ENCODE measurements at regions not wholly inside any gene's neighbourhood (a gene's known extent, or its start where the extent isn't known, plus 50 kb on each side); places are given as distances from the start of the nearest gene placed in this dataset.
A peak's percentile ranks its signal among the peaks of the same experiment; 100 is the strongest.

- no peak for DNase-seq
- no peak for ATAC-seq
- no peak overlapping the region for H3K4me3 ChIP-seq
- no peaks in the 10 kb centered on the region for H3K36me3 ChIP-seq (ENCODE audit: low read depth)
- H3K9me3 ChIP-seq = peaks cover 7% of the 10 kb centered on the region
- no peaks in the 10 kb centered on the region for H3K4me1 ChIP-seq (ENCODE audit: low read depth)
- no peak for TF ChIP-seq CTCF (IDR thresholded peaks at IDR 0.05)
- intact Hi-C loops (cut with DNase I, micrococcal nuclease) = no loop called here
Observed at GRCh38 chr18:78138983-78139496, 840.6 kb upstream of the SALL3 start.

- Histone ChIP-seq H3K9me3 (peaks cover 7% of the 10 kb centered on the region), H3K4me3 (no peak overlapping the region), H3K36me3 (ENCODE audit: low read depth) (no peaks in the 10 kb centered on the region), H3K4me1 (ENCODE audit: low read depth) (no peaks in the 10 kb centered on the region)
- intact Hi-C loops (cut with DNase I, micrococcal nuclease) = no loop called here
- no peak for DNase-seq
- ATAC-seq = no peak
- no peak for TF ChIP-seq CTCF (IDR thresholded peaks at IDR 0.05)
Observed at GRCh38 chr18:78140294-78140693, 839.3 kb upstream of the SALL3 start.

- ATAC-seq = peak; percentile 39
- no peak for TF ChIP-seq CTCF (IDR thresholded peaks at IDR 0.05)
- Histone ChIP-seq H3K4me3 (no peak overlapping the region), H3K9me3 (peaks cover 7% of the 10 kb centered on the region), H3K4me1 (ENCODE audit: low read depth) (no peaks in the 10 kb centered on the region), H3K36me3 (ENCODE audit: low read depth) (no peaks in the 10 kb centered on the region)
- DNase-seq = no peak
- intact Hi-C loops (cut with DNase I, micrococcal nuclease) = no loop called here
Observed at GRCh38 chr18:78144669-78145068, 834.9 kb upstream of the SALL3 start.

- intact Hi-C loops (cut with DNase I, micrococcal nuclease) = no loop called here
- H3K4me1 ChIP-seq (ENCODE audit: low read depth) = no peaks in the 10 kb centered on the region
- no peaks in the 10 kb centered on the region for H3K36me3 ChIP-seq (ENCODE audit: low read depth)
- peak; percentile 81 for ATAC-seq
- H3K4me3 ChIP-seq = no peak overlapping the region
- no peak for TF ChIP-seq CTCF (IDR thresholded peaks at IDR 0.05)
- H3K9me3 ChIP-seq = peaks cover 6% of the 10 kb centered on the region
- DNase-seq = peak in 2 of 3 donors; percentile 36 to 38
Observed at GRCh38 chr18:78145096-78145495, 834.5 kb upstream of the SALL3 start.

- no peak for TF ChIP-seq CTCF (IDR thresholded peaks at IDR 0.05)
- Histone ChIP-seq H3K4me3 (no peak overlapping the region), H3K36me3 (ENCODE audit: low read depth) (no peaks in the 10 kb centered on the region), H3K4me1 (ENCODE audit: low read depth) (no peaks in the 10 kb centered on the region), H3K9me3 (peaks cover 7% of the 10 kb centered on the region)
- ATAC-seq (no peak), DNase-seq (no peak)
- intact Hi-C loops (cut with DNase I, micrococcal nuclease) = no loop called here
Observed at GRCh38 chr18:78146136-78147085, 833.2 kb upstream of the SALL3 start.
